ENCODE measurements at regions not wholly inside any gene's neighbourhood (a gene's known extent, or its start where the extent isn't known, plus 50 kb on each side); places are given as distances from the start of the nearest gene placed in this dataset.

DNA sequence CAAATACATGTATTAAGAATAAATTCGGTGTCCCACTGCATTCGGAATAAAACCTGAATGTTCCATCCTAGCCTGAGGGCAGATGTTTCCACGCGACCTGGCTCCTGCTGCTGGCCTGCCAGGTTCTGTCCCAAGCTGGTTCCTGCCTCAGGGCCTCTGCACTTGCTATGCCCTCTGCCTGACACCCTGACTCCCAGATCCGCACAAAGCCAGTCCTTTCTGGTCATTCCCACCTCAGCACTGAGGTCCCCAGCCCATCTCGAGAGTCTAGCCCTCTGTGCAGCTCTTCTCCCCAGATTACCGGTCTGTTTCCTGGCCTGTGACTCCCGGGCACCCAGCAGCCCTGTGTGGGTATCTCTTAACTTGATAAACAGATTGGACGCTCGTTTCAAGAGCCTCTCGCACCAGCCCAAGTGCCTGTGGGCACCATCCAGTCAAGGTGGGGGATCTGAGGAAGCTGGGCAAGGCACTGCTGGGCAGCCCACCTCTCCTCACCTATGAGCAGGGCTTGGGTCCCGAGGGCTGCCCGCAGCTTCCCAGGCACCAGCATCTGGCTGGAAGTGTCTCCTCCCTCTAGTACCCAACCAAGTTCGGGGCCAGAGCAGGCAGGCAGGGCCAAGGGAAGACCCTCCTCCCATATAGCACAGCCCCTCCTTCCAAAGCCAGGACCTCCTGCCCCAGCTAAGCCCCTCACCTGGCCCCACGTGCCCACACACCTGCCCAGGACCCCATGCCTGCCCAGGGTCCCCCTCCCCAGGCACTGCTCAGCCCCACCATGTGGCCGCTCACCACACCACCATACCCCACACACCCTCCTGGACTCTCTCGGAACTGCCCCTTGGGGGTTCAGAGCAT lies 132.2 kb downstream of the NCOR2 start:
- intact Hi-C loops (cut with micrococcal nuclease) = no loop called here
- Mint-ChIP-seq H3K9me3 (peaks cover 3% of the 10 kb centered on the region), H3K4me3 (no peak overlapping the region), H3K36me3 (ENCODE audit: low read depth) (peaks cover 11% of the 10 kb centered on the region), H3K27ac (peak overlapping the region; percentile 13), H3K27me3 (ENCODE audit: insufficient read depth) (no peaks in the 10 kb centered on the region), H3K4me1 (ENCODE audit: low read depth) (no peaks in the 10 kb centered on the region)
- no peak for DNase-seq (ENCODE audit: low spot score)

- Mint-ChIP-seq H3K27me3 (ENCODE audit: insufficient read depth) (no peaks in the 10 kb centered on the region), H3K4me1 (ENCODE audit: low read depth) (no peaks in the 10 kb centered on the region), H3K9me3 (peaks cover 3% of the 10 kb centered on the region), H3K27ac (no peak overlapping the region), H3K36me3 (ENCODE audit: low read depth) (peaks cover 11% of the 10 kb centered on the region), H3K4me3 (no peak overlapping the region)
- intact Hi-C loops (cut with micrococcal nuclease) = no loop called here
- no peak for DNase-seq (ENCODE audit: low spot score)
Measured at GRCh38 chr12:124434354-124434753, 133.1 kb downstream of the NCOR2 start.

DNA sequence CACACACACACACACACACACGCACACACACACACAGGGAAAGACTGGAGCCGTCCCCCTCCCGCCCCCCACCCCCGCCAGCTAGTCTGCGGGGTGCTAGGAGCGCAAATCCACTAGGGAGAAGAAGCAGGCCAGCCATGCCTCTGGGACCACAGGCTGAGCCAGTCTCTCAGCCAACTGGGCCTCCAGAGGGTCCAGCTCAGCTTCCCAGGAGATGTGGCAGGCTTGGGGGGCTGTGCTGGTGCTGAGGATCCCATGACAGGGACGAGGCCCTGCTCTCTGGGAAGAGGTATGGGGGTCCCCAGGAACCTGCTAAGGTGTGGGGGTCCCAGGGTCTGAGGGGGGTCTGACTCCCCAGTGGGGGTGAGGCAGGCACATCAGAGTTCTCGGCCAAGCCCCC lies 133.5 kb downstream of the NCOR2 start:
- Mint-ChIP-seq H3K9me3 (peaks cover 3% of the 10 kb centered on the region), H3K27me3 (ENCODE audit: insufficient read depth) (no peaks in the 10 kb centered on the region), H3K4me3 (no peak overlapping the region), H3K4me1 (ENCODE audit: low read depth) (no peaks in the 10 kb centered on the region), H3K27ac (no peak overlapping the region), H3K36me3 (ENCODE audit: low read depth) (peaks cover 11% of the 10 kb centered on the region)
- no peak for DNase-seq (ENCODE audit: low spot score)
- intact Hi-C loops (cut with micrococcal nuclease) = no loop called here

DNA sequence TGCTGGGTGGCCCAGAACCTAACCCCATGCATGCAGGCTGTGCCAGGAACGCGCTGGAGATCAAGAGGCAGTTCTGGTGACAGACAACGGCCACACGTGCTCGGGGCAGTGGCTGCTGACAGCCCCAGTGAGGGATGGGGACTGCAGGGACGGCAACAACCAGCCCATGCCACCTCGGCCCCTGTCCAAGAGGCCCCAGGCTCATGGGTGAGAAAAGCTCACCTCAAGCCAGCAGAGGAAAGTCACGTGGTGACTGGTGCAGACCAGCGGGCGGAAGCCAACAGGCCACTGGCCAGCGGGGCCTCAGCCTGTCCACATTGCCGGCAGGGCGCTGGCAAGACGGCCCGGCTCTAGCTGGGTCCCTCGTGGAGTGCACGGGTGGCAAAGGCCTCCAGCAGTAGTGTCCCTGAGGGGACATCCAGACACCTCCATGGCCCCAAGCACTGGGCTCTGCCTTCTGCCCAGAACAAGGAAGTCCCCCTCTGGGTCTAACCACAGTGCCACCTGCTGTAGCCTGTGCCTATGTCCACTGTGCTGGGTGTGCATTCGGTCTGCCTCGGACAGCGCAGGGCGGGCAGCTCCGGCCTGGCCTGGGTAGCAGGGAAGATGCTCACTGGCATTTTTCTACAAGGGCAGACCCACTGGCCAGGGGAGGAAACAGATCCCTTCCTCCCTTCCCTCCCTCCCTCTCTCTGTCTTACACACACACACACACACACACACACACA lies 134.1 kb downstream of the NCOR2 start:
- no peak for DNase-seq (ENCODE audit: low spot score)
- Mint-ChIP-seq H3K4me1 (ENCODE audit: low read depth) (no peaks in the 10 kb centered on the region), H3K36me3 (ENCODE audit: low read depth) (peaks cover 11% of the 10 kb centered on the region), H3K4me3 (no peak overlapping the region), H3K27ac (no peak overlapping the region), H3K9me3 (peaks cover 3% of the 10 kb centered on the region), H3K27me3 (ENCODE audit: insufficient read depth) (no peaks in the 10 kb centered on the region)
- intact Hi-C loops (cut with micrococcal nuclease) = no loop called here

DNA sequence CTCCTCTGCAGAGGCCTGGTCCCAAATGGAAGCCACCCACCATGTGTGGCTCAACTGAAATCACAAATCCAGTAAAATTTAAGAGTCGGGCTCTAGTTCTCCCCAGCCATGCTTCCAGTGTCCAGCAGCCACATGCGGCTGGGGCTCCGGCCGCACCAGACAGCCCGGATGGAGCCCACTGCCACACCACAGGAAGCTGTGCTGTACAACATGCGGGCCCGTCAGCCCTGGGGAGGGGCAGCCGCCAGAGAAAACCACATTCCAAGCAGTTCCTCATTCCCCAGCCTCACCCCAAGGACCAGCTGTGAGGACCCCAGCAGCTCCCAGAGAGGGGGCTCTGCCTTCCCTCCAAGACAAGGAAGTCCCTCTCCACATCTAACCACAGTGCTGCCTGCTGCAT lies 135.0 kb downstream of the NCOR2 start:
- no peaks in the 10 kb centered on the region for H3K4me1 Mint-ChIP-seq (ENCODE audit: low read depth)
- H3K27me3 Mint-ChIP-seq (ENCODE audit: insufficient read depth) = no peaks in the 10 kb centered on the region
- no peak overlapping the region for H3K4me3 Mint-ChIP-seq
- H3K36me3 Mint-ChIP-seq (ENCODE audit: low read depth) = peaks cover 11% of the 10 kb centered on the region
- DNase-seq (ENCODE audit: low spot score) = no peak
- intact Hi-C loops (cut with micrococcal nuclease) = no loop called here
- H3K9me3 Mint-ChIP-seq = peaks cover 3% of the 10 kb centered on the region
- no peak overlapping the region for H3K27ac Mint-ChIP-seq

GRCh38 chr12:124431971-124432370 lies 135.4 kb downstream of the NCOR2 start:
- intact Hi-C loops (cut with micrococcal nuclease) = no loop called here
- H3K4me3 Mint-ChIP-seq = no peak overlapping the region
- H3K4me1 Mint-ChIP-seq (ENCODE audit: low read depth) = no peaks in the 10 kb centered on the region
- H3K9me3 Mint-ChIP-seq = peaks cover 3% of the 10 kb centered on the region
- no peak overlapping the region for H3K27ac Mint-ChIP-seq
- no peaks in the 10 kb centered on the region for H3K27me3 Mint-ChIP-seq (ENCODE audit: insufficient read depth)
- peaks cover 11% of the 10 kb centered on the region for H3K36me3 Mint-ChIP-seq (ENCODE audit: low read depth)
- no peak for DNase-seq (ENCODE audit: low spot score)

DNA sequence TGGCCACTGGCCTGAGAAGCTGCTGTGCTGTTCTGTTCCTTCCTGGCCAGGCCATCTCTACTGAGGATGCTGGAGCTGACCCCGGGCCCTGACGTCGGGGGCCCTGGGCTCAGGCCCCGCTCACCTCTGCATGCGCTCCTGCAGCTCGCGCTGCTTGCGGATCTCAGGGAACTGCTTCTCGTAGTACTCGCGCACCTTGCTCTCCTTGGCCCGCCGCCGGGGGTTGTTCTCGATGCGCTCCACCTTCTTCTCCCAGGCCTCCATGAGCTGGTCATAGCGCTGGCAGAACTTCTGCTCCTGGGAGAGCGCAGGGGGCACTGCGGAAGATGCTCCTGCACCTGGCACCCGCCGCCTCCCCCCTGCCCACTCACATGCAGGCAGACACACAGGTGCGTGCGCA lies 135.6 kb downstream of the RFLNA start:
- Mint-ChIP-seq H3K4me1 (ENCODE audit: low read depth) (no peaks in the 10 kb centered on the region), H3K27ac (no peak overlapping the region), H3K27me3 (ENCODE audit: insufficient read depth) (no peaks in the 10 kb centered on the region), H3K9me3 (peaks cover 3% of the 10 kb centered on the region), H3K4me3 (no peak overlapping the region), H3K36me3 (ENCODE audit: low read depth) (peaks cover 16% of the 10 kb centered on the region)
- intact Hi-C loops (cut with micrococcal nuclease) = no loop called here
- no peak for DNase-seq (ENCODE audit: low spot score)

DNA sequence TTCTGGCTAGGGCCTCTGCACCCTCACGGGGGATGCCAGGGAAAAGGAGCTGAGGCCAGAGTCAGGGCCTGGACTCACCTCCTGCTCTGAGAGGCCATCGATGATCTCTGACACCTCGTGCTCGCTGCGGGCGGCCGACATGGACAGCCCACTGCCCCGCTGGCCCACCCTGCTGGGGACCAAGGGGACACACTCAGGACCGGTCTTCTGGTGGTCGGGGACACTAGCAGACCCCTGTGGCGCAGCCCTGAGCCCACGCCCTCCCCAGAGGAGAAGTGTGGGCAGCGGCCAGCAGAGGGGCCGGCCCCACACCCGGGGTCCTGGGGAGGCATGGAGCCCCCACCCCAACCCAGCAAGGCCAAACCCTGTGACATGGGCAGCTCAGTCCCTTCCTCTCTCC lies 134.6 kb downstream of the RFLNA start:
- Mint-ChIP-seq H3K27me3 (ENCODE audit: insufficient read depth) (no peaks in the 10 kb centered on the region), H3K4me3 (no peak overlapping the region), H3K4me1 (ENCODE audit: low read depth) (no peaks in the 10 kb centered on the region), H3K9me3 (peaks cover 3% of the 10 kb centered on the region), H3K36me3 (ENCODE audit: low read depth) (peaks cover 18% of the 10 kb centered on the region), H3K27ac (no peak overlapping the region)
- no peak for DNase-seq (ENCODE audit: low spot score)
- intact Hi-C loops (cut with micrococcal nuclease) = no loop called here

DNA sequence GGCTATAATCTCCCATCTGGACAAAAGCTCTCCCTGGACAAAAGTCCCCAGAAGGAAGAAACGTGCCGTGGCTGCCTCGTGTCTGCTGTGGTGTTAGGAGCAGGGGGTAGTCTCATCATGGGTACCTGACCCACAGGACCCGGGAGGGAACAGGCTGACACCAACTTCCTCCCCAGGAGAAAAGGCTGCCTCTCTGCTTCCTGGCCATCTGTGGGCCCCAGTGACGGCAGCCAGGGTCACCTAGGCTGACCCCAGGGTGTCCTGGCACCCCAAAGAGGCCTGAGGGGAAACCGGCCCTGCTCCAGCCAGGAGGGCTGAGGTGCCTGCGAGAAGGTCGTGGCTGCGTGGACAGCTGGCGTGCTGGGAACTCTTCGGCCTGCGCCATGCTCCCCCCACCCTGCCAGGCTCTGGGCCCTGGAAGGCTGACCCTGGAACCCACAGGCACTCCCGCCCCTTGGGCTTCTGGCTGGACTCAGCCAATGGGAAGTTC lies 133.9 kb downstream of the RFLNA start:
- no peak for DNase-seq (ENCODE audit: low spot score)
- Mint-ChIP-seq H3K4me1 (ENCODE audit: low read depth) (no peaks in the 10 kb centered on the region), H3K9me3 (peaks cover 3% of the 10 kb centered on the region), H3K27me3 (ENCODE audit: insufficient read depth) (no peaks in the 10 kb centered on the region), H3K4me3 (no peak overlapping the region), H3K36me3 (ENCODE audit: low read depth) (peaks cover 18% of the 10 kb centered on the region), H3K27ac (no peak overlapping the region)
- intact Hi-C loops (cut with micrococcal nuclease) = no loop called here

DNA sequence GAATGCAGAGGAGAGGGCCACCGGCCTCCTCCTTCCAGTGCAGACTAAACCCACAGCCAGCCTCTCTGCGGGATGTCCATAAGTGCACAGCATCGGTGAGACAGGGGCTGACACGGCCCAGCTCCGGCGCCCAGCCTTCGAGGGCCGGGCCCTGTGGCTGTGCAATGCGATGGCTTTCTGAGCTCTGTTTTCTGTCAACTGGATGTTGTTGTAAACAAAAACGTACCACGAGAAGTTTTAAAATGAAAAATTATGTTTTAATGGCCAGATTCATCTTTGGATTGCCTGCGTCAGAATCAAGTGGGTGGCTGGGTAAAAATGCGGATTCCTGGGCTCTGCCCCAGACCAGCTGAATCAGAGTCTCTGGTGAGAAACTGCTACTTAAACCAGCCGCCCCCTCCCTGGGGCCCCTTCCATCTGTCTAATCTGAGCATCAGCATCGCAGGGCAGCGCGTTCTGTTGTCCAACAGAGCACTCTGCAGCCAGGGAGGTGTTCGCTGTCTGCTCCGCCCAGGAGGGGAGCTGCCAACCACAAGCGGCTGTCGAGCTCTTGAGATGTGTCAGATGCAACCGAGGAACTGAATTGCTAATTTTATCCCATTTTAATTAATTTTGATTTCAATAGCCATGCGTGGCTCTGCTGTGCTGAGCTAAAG lies 133.4 kb downstream of the RFLNA start:
- H3K9me3 Mint-ChIP-seq = peaks cover 3% of the 10 kb centered on the region
- H3K27me3 Mint-ChIP-seq (ENCODE audit: insufficient read depth) = no peaks in the 10 kb centered on the region
- DNase-seq (ENCODE audit: low spot score) = no peak
- H3K27ac Mint-ChIP-seq = no peak overlapping the region
- intact Hi-C loops (cut with micrococcal nuclease) = no loop called here
- peaks cover 18% of the 10 kb centered on the region for H3K36me3 Mint-ChIP-seq (ENCODE audit: low read depth)
- no peak overlapping the region for H3K4me3 Mint-ChIP-seq
- no peaks in the 10 kb centered on the region for H3K4me1 Mint-ChIP-seq (ENCODE audit: low read depth)

GRCh38 chr12:124426594-124427555 lies 132.0 kb downstream of the RFLNA start:
- Mint-ChIP-seq H3K36me3 (ENCODE audit: low read depth) (peaks cover 16% of the 10 kb centered on the region), H3K4me1 (ENCODE audit: low read depth) (no peaks in the 10 kb centered on the region), H3K27ac (no peak overlapping the region), H3K27me3 (ENCODE audit: insufficient read depth) (no peaks in the 10 kb centered on the region), H3K4me3 (no peak overlapping the region), H3K9me3 (peaks cover 2% of the 10 kb centered on the region)
- DNase-seq (ENCODE audit: low spot score) = no peak
- intact Hi-C loops (cut with micrococcal nuclease) = no loop called here

GRCh38 chr12:124425667-124426066 lies 130.8 kb downstream of the RFLNA start:
- no peak overlapping the region for H3K4me3 Mint-ChIP-seq
- DNase-seq (ENCODE audit: low spot score) = no peak
- no peak overlapping the region for H3K27ac Mint-ChIP-seq
- intact Hi-C loops (cut with micrococcal nuclease) = no loop called here
- peaks cover 9% of the 10 kb centered on the region for H3K36me3 Mint-ChIP-seq (ENCODE audit: low read depth)
- H3K4me1 Mint-ChIP-seq (ENCODE audit: low read depth) = no peaks in the 10 kb centered on the region
- H3K9me3 Mint-ChIP-seq = no peaks in the 10 kb centered on the region
- H3K27me3 Mint-ChIP-seq (ENCODE audit: insufficient read depth) = no peaks in the 10 kb centered on the region
